GM23338 (cell line): ENCODE measurements at regions not wholly inside any gene's neighbourhood (a gene's known extent, or its start where the extent isn't known, plus 50 kb on each side); places are given as distances from the start of the nearest gene placed in this dataset.

Experiments used
- CREB1 ChIP-seq: fragments of 250-450 bp; sonication (Bioruptor Pico); IDR thresholded peaks from 2 replicates; pipeline ENCODE4 v1.5.0; 2020; ENCODE audit warnings: low read depth, mild to moderate bottlenecking, moderate library complexity
- EZH2 ChIP-seq: fragments of 200-600 bp; sonication (generic); IDR thresholded peaks from one replicate; pipeline ENCODE4 v1.8.0; 2017; ENCODE audit warnings: antibody characterized with exemption, mild to moderate bottlenecking, low read depth; ENCODE audit not compliant: unreplicated experiment
- EZH2phosphoT487 ChIP-seq: fragments of 200-600 bp; sonication (generic); IDR thresholded peaks from one replicate; pipeline ENCODE4 v1.8.1; 2018; ENCODE audit warnings: antibody characterized with exemption; ENCODE audit not compliant: unreplicated experiment
- NANOG ChIP-seq: IDR thresholded peaks from 2 replicates; pipeline ENCODE4 v1.6.1; 2016; ENCODE audit warnings: antibody characterized with exemption, borderline replicate concordance
- POLR2AphosphoS5 ChIP-seq: IDR thresholded peaks from 2 replicates; pipeline ENCODE4 v1.6.1; 2016; ENCODE audit warnings: antibody characterized with exemption, low read depth
- STAT1 ChIP-seq: IDR thresholded peaks from one replicate; pipeline ENCODE4 v1.6.1; 2016; ENCODE audit warnings: antibody characterized with exemption; ENCODE audit not compliant: unreplicated experiment
- TF ChIP-seq, protein P1 (sequence below), 2 experiments: fragments of 200-600 bp in 1 of 2; sonication (generic) in 1 of 2; conservative IDR thresholded peaks; 2 replicates each; pipeline versions ENCODE4 v1.5.1 to v1.6.1; 2016 to 2017; ENCODE audit warnings: antibody characterized with exemption in 2 of 2, low read depth in 2 of 2, mild to moderate bottlenecking in 2 of 2, moderate library complexity in 1 of 2
- TF ChIP-seq, protein P2 (sequence below): IDR thresholded peaks from one replicate; pipeline ENCODE4 v1.6.1; 2018; ENCODE audit warnings: antibody characterized with exemption; ENCODE audit not compliant: unreplicated experiment
- TF ChIP-seq, protein P3 (sequence below): IDR thresholded peaks from 2 replicates; pipeline ENCODE4 v1.6.1; 2016; ENCODE audit warnings: antibody characterized with exemption

DNA sequence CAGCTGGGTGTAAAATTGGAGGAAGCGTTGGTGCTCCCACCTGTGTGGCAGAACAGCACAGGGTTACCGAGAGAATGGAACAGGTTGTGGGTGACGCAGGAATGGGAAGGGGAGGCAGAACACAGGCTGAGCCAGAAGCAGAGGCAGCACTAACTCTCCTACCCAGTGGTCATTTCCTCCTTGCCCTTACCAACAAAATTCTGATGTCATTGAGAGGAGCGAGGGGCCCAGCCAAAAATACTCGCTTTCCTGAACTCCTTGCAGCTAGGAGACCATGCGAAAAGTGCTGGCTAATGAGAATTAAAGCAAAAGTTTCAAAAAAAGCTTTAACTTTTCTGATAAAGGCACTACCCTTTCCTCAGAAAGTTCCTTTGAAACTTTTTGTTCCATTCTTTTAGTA, 54.4 kb upstream of the HMGA2 start:
- TF ChIP-seq STAT1, result no peak
- TF ChIP-seq EZH2, result no peak
- TF ChIP-seq, protein P1, sequence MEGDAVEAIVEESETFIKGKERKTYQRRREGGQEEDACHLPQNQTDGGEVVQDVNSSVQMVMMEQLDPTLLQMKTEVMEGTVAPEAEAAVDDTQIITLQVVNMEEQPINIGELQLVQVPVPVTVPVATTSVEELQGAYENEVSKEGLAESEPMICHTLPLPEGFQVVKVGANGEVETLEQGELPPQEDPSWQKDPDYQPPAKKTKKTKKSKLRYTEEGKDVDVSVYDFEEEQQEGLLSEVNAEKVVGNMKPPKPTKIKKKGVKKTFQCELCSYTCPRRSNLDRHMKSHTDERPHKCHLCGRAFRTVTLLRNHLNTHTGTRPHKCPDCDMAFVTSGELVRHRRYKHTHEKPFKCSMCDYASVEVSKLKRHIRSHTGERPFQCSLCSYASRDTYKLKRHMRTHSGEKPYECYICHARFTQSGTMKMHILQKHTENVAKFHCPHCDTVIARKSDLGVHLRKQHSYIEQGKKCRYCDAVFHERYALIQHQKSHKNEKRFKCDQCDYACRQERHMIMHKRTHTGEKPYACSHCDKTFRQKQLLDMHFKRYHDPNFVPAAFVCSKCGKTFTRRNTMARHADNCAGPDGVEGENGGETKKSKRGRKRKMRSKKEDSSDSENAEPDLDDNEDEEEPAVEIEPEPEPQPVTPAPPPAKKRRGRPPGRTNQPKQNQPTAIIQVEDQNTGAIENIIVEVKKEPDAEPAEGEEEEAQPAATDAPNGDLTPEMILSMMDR (conservative IDR thresholded peaks at IDR 0.05; ENCODE audit: low read depth in 2 of 2), result no peak
- TF ChIP-seq, protein P2, sequence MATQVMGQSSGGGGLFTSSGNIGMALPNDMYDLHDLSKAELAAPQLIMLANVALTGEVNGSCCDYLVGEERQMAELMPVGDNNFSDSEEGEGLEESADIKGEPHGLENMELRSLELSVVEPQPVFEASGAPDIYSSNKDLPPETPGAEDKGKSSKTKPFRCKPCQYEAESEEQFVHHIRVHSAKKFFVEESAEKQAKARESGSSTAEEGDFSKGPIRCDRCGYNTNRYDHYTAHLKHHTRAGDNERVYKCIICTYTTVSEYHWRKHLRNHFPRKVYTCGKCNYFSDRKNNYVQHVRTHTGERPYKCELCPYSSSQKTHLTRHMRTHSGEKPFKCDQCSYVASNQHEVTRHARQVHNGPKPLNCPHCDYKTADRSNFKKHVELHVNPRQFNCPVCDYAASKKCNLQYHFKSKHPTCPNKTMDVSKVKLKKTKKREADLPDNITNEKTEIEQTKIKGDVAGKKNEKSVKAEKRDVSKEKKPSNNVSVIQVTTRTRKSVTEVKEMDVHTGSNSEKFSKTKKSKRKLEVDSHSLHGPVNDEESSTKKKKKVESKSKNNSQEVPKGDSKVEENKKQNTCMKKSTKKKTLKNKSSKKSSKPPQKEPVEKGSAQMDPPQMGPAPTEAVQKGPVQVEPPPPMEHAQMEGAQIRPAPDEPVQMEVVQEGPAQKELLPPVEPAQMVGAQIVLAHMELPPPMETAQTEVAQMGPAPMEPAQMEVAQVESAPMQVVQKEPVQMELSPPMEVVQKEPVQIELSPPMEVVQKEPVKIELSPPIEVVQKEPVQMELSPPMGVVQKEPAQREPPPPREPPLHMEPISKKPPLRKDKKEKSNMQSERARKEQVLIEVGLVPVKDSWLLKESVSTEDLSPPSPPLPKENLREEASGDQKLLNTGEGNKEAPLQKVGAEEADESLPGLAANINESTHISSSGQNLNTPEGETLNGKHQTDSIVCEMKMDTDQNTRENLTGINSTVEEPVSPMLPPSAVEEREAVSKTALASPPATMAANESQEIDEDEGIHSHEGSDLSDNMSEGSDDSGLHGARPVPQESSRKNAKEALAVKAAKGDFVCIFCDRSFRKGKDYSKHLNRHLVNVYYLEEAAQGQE, result no peak
- no peak for TF ChIP-seq EZH2phosphoT487
- TF ChIP-seq POLR2AphosphoS5, result no peak
- no peak for TF ChIP-seq NANOG
- TF ChIP-seq, protein P3, sequence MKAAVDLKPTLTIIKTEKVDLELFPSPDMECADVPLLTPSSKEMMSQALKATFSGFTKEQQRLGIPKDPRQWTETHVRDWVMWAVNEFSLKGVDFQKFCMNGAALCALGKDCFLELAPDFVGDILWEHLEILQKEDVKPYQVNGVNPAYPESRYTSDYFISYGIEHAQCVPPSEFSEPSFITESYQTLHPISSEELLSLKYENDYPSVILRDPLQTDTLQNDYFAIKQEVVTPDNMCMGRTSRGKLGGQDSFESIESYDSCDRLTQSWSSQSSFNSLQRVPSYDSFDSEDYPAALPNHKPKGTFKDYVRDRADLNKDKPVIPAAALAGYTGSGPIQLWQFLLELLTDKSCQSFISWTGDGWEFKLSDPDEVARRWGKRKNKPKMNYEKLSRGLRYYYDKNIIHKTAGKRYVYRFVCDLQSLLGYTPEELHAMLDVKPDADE, result no peak
- TF ChIP-seq CREB1 (CRISPR knock-in tag), result no peak
